ENCODE measurements at regions not wholly inside any gene's neighbourhood (a gene's known extent, or its start where the extent isn't known, plus 50 kb on each side); places are given as distances from the start of the nearest gene placed in this dataset.
A peak's percentile ranks its signal among the peaks of the same experiment; 100 is the strongest.
"Not testable (repeated sequence)": the region's sequence is repeated elsewhere in the genome, so short reads cannot be mapped to it uniquely, and the experiment has no call there.

DNA sequence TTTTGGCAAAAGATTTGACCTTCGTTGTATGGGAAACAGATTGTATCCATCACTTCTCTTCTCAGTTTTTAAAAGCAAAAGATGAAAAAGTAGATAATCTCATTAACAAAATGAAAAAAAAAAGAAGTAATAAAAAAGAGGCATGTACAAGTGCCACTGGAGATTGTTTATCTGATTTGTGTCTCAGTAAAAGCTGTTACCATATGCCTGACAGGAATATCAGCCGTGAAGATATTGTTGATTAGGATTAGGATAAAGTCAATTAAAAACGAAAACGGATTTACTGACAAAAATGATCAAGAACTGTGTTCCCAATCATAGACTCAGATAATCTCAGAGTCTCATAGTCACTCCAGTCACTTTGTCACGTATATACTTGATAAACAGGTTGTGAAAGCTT lies 842.1 kb upstream of the SLC10A2 start:
- DNase-seq (ENCODE audit: insufficient read length, low spot score): no peak
- FAIRE-seq: no peak
- TF ChIP-seq POU2F2 (IDR thresholded peaks at IDR 0.05; ENCODE audit: low read depth, low read length): no peak
- TF ChIP-seq POLR2A (IDR thresholded peaks at IDR 0.05; ENCODE audit: low read depth, low read length): no peak
- no peak for TF ChIP-seq PAX5 (IDR thresholded peaks at IDR 0.05; ENCODE audit: insufficient read depth, low read length, severe bottlenecking)
- TF ChIP-seq TAF1 (IDR thresholded peaks at IDR 0.05; ENCODE audit: low read depth, low read length): no peak
- TF ChIP-seq POLR2AphosphoS5 (IDR thresholded peaks at IDR 0.05; ENCODE audit: low read depth, low read length): no peak
- no peak for TF ChIP-seq SPI1 (IDR thresholded peaks at IDR 0.05; ENCODE audit: low read depth, low read length)

DNA sequence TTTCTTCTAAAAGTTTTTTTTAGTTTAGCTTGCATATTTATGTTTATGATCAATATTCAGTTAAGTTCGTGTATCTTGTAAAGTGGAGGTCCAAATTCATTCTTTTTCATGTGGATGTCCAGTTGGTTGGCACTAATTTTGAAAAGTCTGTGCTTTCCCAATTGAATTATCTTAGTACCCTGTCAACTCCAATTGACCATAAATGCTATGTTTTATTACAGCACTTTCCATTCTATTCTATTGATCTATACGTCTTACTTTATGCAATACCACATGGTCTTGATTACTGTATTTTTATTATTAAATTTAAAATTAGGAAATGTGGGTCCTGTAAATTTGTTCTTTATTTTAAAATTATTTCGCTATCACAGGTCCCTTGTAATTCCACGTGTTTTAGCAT lies 837.6 kb upstream of the SLC10A2 start:
- TF ChIP-seq TAF1 (IDR thresholded peaks at IDR 0.05; ENCODE audit: low read depth, low read length) (no peak), POLR2A (IDR thresholded peaks at IDR 0.05; ENCODE audit: low read depth, low read length) (no peak), POU2F2 (IDR thresholded peaks at IDR 0.05; ENCODE audit: low read depth, low read length) (no peak), POLR2AphosphoS5 (IDR thresholded peaks at IDR 0.05; ENCODE audit: low read depth, low read length) (no peak), PAX5 (IDR thresholded peaks at IDR 0.05; ENCODE audit: insufficient read depth, low read length, severe bottlenecking) (no peak), SPI1 (IDR thresholded peaks at IDR 0.05; ENCODE audit: low read depth, low read length) (no peak)
- DNase-seq (ENCODE audit: insufficient read length, low spot score) (no peak), FAIRE-seq (no peak)

- FAIRE-seq (no peak), DNase-seq (ENCODE audit: insufficient read length, low spot score) (no peak)
- no peak for TF ChIP-seq PAX5 (IDR thresholded peaks at IDR 0.05; ENCODE audit: insufficient read depth, low read length, severe bottlenecking)
- no peak for TF ChIP-seq POLR2A (IDR thresholded peaks at IDR 0.05; ENCODE audit: low read depth, low read length)
Measured at GRCh38 chr13:103898481-103898880, 832.3 kb upstream of the SLC10A2 start.

DNA sequence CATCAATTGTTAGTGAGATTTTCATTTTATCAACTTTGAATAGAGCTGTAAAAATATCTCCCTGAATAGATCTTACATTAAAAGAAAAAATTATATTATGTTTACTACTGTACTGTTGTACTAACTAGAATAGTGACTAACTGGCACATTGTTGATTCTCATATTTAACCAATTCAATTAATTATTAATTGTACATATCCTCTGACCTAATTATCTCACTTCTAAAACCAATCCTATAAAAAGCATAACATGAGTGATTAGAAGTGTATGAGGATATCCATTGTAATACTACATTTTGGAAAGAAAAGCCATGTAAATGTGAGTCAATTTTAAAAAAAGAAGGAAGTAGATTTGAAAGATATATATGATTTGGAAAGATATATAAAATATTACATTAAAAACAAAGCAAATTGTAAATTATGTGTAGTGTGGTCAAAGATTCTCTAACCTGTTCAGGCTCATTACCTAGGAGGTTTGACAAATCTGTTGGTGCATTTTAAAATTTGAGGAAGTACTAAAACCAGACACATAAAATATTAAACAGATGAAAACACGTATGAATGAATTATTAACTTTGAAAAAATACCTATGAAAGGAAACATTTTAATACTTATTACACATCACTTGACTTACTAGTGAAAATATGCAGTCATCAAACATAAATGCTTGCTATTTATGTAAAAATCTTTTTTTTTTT lies 829.8 kb upstream of the SLC10A2 start:
- DNase-seq (ENCODE audit: insufficient read length, low spot score) (no peak), FAIRE-seq (no peak)
- TF ChIP-seq POU2F2 (IDR thresholded peaks at IDR 0.05; ENCODE audit: low read depth, low read length): no peak
- TF ChIP-seq PAX5 (IDR thresholded peaks at IDR 0.05; ENCODE audit: insufficient read depth, low read length, severe bottlenecking): no peak
- no peak for TF ChIP-seq POLR2A (IDR thresholded peaks at IDR 0.05; ENCODE audit: low read depth, low read length)
- TF ChIP-seq TAF1 (IDR thresholded peaks at IDR 0.05; ENCODE audit: low read depth, low read length): no peak
- TF ChIP-seq SPI1 (IDR thresholded peaks at IDR 0.05; ENCODE audit: low read depth, low read length): no peak
- TF ChIP-seq POLR2AphosphoS5 (IDR thresholded peaks at IDR 0.05; ENCODE audit: low read depth, low read length): no peak

DNA sequence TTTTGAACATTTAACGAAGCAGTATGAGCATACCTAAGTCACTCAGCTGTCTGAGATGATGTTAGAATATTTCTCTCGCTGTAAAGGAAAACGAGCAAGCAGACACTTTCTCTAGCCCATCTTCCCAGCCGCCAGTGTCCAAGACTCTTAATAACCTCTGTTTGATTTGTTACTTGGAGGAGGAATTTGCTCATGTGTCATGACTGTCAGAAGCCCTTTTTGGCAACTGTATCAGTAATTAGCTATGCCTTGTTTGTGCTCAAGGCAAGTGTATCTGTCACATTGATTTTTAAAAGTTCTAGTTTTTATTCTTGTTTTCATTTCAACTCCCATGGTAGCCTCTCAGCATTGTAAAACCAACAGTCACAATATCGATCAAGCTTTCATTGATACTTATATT lies 828.4 kb upstream of the SLC10A2 start:
- FAIRE-seq: no peak
- TF ChIP-seq TAF1 (IDR thresholded peaks at IDR 0.05; ENCODE audit: low read depth, low read length) (no peak), PAX5 (IDR thresholded peaks at IDR 0.05; ENCODE audit: insufficient read depth, low read length, severe bottlenecking) (no peak), POU2F2 (IDR thresholded peaks at IDR 0.05; ENCODE audit: low read depth, low read length) (no peak), POLR2A (IDR thresholded peaks at IDR 0.05; ENCODE audit: low read depth, low read length) (no peak), SPI1 (IDR thresholded peaks at IDR 0.05; ENCODE audit: low read depth, low read length) (no peak), POLR2AphosphoS5 (IDR thresholded peaks at IDR 0.05; ENCODE audit: low read depth, low read length) (no peak)
- DNase-seq (ENCODE audit: insufficient read length, low spot score): no peak

DNA sequence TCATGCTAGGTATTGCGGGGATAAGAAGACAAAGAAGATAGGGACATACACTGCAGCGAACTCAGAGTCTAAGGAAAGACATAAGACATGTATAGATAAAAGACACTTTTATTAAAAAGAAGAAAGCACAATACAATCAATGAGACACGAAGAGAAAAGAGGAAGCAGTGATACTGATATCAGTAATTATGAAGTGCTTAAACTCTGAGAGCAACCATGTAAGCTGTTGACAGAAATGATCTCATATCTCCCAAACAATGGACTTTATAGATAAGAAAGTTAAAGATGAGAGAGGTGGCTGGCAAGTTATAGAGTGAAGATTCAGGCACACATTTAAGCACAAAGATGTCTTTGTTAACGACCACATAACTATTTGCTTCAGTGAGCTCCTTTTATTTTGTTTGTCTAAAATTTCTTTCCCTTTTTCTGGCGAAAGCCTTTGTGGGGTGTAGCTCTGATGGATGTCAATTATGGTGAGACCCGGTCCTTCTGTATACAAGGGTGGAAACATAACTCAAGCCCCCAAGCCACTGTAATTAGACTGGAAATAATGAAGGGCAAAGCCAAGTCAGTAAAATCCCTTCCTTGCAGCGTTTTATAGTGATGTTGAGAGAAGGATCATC lies 818.0 kb upstream of the SLC10A2 start:
- TF ChIP-seq TAF1 (IDR thresholded peaks at IDR 0.05; ENCODE audit: low read depth, low read length) (no peak), SPI1 (IDR thresholded peaks at IDR 0.05; ENCODE audit: low read depth, low read length) (peak; percentile 15; the same call in 1 of the 2 replicates)
- FAIRE-seq (no peak), DNase-seq (ENCODE audit: insufficient read length, low spot score) (no peak)

DNA sequence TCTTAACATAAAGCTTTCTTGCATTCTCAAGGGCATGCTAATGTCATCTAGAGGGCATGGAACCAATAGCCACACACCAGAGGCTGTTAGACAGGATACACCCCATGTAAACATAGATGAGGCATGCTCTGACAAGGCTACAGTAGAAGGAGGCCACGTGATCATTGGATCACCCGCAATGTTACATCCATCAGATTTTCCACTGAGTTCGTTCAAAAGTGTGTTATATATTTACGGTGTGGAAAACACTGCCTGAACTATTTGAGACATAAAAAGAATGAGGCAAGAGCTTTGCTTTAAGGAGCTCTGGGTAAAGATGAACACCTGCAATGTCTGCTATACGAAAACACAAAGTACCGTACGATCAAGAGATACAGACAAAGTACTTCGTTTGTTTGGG lies 817.5 kb upstream of the SLC10A2 start:
- FAIRE-seq (no peak), DNase-seq (ENCODE audit: insufficient read length, low spot score) (no peak)

GRCh38 chr13:103883164-103883563 lies 816.9 kb upstream of the SLC10A2 start:
- TF ChIP-seq TAF1 (IDR thresholded peaks at IDR 0.05; ENCODE audit: low read depth, low read length): no peak
- no peak for TF ChIP-seq PAX5 (IDR thresholded peaks at IDR 0.05; ENCODE audit: insufficient read depth, low read length, severe bottlenecking)
- TF ChIP-seq POLR2AphosphoS5 (IDR thresholded peaks at IDR 0.05; ENCODE audit: low read depth, low read length): no peak
- no peak for TF ChIP-seq POLR2A (IDR thresholded peaks at IDR 0.05; ENCODE audit: low read depth, low read length)
- no peak for TF ChIP-seq SPI1 (IDR thresholded peaks at IDR 0.05; ENCODE audit: low read depth, low read length)
- no peak for TF ChIP-seq POU2F2 (IDR thresholded peaks at IDR 0.05; ENCODE audit: low read depth, low read length)
- no peak for FAIRE-seq
- no peak for DNase-seq (ENCODE audit: insufficient read length, low spot score)

More for the DNA sequence above, 817.5 kb upstream of the SLC10A2 start:
- TF ChIP-seq SPI1 (IDR thresholded peaks at IDR 0.05; ENCODE audit: low read depth, low read length): no peak
- no peak for TF ChIP-seq POLR2AphosphoS5 (IDR thresholded peaks at IDR 0.05; ENCODE audit: low read depth, low read length)
- TF ChIP-seq POLR2A (IDR thresholded peaks at IDR 0.05; ENCODE audit: low read depth, low read length): no peak
- no peak for TF ChIP-seq POU2F2 (IDR thresholded peaks at IDR 0.05; ENCODE audit: low read depth, low read length)
- no peak for TF ChIP-seq TAF1 (IDR thresholded peaks at IDR 0.05; ENCODE audit: low read depth, low read length)
- TF ChIP-seq PAX5 (IDR thresholded peaks at IDR 0.05; ENCODE audit: insufficient read depth, low read length, severe bottlenecking): no peak

- DNase-seq (ENCODE audit: insufficient read length, low spot score); FAIRE-seq: not testable (repeated sequence)
Measured at GRCh38 chr13:103880146-103880545, 813.9 kb upstream of the SLC10A2 start.

GRCh38 chr13:103878891-103879605 lies 812.8 kb upstream of the SLC10A2 start:
- TF ChIP-seq POU2F2 (IDR thresholded peaks at IDR 0.05; ENCODE audit: low read depth, low read length) (no peak), PAX5 (IDR thresholded peaks at IDR 0.05; ENCODE audit: insufficient read depth, low read length, severe bottlenecking) (no peak), TAF1 (IDR thresholded peaks at IDR 0.05; ENCODE audit: low read depth, low read length) (no peak)
- no peak for DNase-seq (ENCODE audit: insufficient read length, low spot score)
- FAIRE-seq: no peak

Measured in GM12891 (cell line).